ENCODE measurements at regions not wholly inside any gene's neighbourhood (a gene's known extent, or its start where the extent isn't known, plus 50 kb on each side); places are given as distances from the start of the nearest gene placed in this dataset.

DNA sequence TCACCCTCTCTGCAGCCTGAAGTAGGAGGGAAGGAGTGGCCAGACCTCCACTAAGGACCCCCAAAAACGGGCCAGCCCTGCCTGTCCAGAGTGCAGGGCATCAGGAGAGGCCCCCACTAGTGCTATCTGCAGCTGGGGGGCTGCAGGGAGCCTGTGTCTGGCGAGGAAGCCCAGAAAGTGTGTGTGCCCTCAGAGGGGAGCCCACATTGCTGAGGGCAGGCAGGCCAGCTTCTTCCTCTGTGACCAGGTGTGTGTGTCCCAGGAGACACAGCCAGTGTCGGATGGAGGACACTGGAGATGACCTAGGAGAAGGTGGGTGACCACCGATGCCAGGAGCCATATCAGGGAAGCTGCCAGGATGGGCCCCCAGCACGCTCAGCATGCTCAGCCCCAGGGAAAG, 218.7 kb downstream of the IRX2 start:
- ChIA-PET CTCF (no interaction called here), POLR2A (no interaction called here)
- TF ChIP-seq, protein P1, sequence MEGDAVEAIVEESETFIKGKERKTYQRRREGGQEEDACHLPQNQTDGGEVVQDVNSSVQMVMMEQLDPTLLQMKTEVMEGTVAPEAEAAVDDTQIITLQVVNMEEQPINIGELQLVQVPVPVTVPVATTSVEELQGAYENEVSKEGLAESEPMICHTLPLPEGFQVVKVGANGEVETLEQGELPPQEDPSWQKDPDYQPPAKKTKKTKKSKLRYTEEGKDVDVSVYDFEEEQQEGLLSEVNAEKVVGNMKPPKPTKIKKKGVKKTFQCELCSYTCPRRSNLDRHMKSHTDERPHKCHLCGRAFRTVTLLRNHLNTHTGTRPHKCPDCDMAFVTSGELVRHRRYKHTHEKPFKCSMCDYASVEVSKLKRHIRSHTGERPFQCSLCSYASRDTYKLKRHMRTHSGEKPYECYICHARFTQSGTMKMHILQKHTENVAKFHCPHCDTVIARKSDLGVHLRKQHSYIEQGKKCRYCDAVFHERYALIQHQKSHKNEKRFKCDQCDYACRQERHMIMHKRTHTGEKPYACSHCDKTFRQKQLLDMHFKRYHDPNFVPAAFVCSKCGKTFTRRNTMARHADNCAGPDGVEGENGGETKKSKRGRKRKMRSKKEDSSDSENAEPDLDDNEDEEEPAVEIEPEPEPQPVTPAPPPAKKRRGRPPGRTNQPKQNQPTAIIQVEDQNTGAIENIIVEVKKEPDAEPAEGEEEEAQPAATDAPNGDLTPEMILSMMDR (IDR thresholded peaks at IDR 0.05; ENCODE audit: low read depth, low read length), result no peak
- Histone ChIP-seq H3K27me3 (ENCODE audit: control insufficient read depth, insufficient read depth, low read length) (no peaks in the 10 kb centered on the region), H3K4me3 (ENCODE audit: low read depth, low read length) (no peak overlapping the region), H3K27ac (ENCODE audit: low read depth, low read length) (no peak overlapping the region), H3K9me3 (ENCODE audit: control insufficient read depth, insufficient read depth, low read length) (peaks cover 65% of the 10 kb centered on the region)
- DNase-seq (ENCODE audit: low read depth, low spot score), result no peak

DNA sequence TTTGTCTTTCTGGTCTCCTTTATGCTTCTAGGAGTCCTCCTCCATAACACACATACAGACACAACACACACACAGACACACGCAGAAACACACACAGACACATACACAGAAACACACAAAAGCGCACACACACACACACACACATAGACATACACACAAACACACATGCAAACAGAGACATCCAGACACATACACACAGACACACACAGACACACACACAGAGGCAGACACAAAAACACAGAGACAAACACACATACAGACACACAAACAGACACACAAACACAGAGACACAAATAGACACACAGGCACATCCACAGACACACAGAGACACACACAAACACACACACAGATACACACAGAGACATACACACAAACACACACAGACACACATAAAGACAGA, 220.2 kb downstream of the IRX2 start:
- POLR2A ChIA-PET, result no interaction called here
- TF ChIP-seq, protein P1 (IDR thresholded peaks at IDR 0.05; ENCODE audit: low read depth, low read length), result no peak
- no peak for DNase-seq (ENCODE audit: low read depth, low spot score)
- no peak overlapping the region for H3K4me3 ChIP-seq (ENCODE audit: low read depth, low read length)
- CTCF ChIA-PET, result no interaction called here
- H3K27ac ChIP-seq (ENCODE audit: low read depth, low read length), result no peak overlapping the region
- H3K27me3 ChIP-seq (ENCODE audit: control insufficient read depth, insufficient read depth, low read length), result no peaks in the 10 kb centered on the region
- H3K9me3 ChIP-seq (ENCODE audit: control insufficient read depth, insufficient read depth, low read length), result peaks cover 55% of the 10 kb centered on the region

DNA sequence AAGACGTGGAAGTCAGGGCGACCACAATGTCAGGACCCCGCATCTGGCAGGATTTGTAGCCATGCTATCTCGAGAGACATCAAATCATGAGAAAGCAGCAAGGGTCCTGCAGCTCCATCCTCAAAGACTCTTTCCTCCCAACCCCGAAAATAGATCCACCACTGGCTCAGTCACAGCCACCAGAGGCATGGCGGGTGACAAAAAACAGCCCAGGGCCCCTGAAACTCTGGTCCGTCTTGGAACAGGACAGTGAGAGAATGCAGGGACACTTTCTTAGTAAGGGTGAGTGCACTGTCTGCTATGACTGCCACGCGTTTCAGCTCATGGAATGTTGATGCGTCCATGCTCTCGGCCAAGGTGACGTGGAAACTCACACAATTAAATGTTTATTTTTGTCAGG, 220.9 kb downstream of the IRX2 start:
- POLR2A ChIA-PET, result no interaction called here
- CTCF ChIA-PET, result no interaction called here
- Histone ChIP-seq H3K4me3 (ENCODE audit: low read depth, low read length) (no peak overlapping the region), H3K9me3 (ENCODE audit: control insufficient read depth, insufficient read depth, low read length) (peaks cover 54% of the 10 kb centered on the region), H3K27me3 (ENCODE audit: control insufficient read depth, insufficient read depth, low read length) (no peaks in the 10 kb centered on the region), H3K27ac (ENCODE audit: low read depth, low read length) (no peak overlapping the region)
- TF ChIP-seq, protein P1 (IDR thresholded peaks at IDR 0.05; ENCODE audit: low read depth, low read length), result no peak
- DNase-seq (ENCODE audit: low read depth, low spot score), result no peak

DNA sequence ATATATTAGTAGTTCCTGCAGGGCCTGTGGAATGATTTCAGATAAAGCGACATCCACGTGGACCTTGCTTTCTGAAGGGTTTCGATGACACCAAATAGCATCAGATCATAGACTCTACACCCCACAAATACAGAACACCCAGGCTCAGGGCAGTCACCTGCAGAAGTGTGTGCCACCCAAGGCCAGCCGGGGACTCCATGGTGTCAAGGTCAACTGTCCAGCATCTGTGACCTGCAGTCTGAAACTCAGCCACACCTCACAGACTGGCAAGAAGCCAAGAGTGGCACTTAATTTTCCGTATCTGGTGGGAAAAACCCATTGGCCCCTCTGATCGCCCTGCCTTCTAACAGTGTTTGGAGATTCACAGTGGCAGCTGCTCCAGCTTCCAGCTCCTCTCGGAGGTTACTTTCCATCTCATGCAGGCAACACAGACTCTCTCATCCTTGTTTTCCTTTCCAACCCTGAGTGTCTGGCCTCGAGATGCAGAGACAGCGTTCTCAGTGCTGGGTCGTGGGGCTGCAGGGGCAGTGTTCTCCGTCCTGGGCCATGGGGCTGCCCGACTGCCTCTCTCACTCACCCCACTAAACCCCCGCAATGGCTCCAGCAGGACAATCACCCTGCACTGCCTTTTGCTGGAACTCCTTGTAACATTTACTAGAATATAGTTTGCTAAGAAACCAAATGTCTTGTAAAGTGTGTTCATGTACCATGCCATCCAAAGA, 221.9 kb downstream of the IRX2 start:
- ChIA-PET POLR2A (no interaction called here), CTCF (no interaction called here)
- Histone ChIP-seq H3K4me3 (ENCODE audit: low read depth, low read length) (no peak overlapping the region), H3K9me3 (ENCODE audit: control insufficient read depth, insufficient read depth, low read length) (peaks cover 58% of the 10 kb centered on the region), H3K27ac (ENCODE audit: low read depth, low read length) (no peak overlapping the region), H3K27me3 (ENCODE audit: control insufficient read depth, insufficient read depth, low read length) (no peaks in the 10 kb centered on the region)
- no peak for DNase-seq (ENCODE audit: low read depth, low spot score)
- TF ChIP-seq, protein P1 (IDR thresholded peaks at IDR 0.05; ENCODE audit: low read depth, low read length), result no peak

GRCh38 chr5:2525351-2525750, 226.1 kb downstream of the IRX2 start:
- H3K27me3 ChIP-seq (ENCODE audit: control insufficient read depth, insufficient read depth, low read length), result no peaks in the 10 kb centered on the region
- TF ChIP-seq, protein P1 (IDR thresholded peaks at IDR 0.05; ENCODE audit: low read depth, low read length), result no peak
- POLR2A ChIA-PET, result no interaction called here
- no peak overlapping the region for H3K27ac ChIP-seq (ENCODE audit: low read depth, low read length)
- H3K4me3 ChIP-seq (ENCODE audit: low read depth, low read length), result no peak overlapping the region
- peaks cover 62% of the 10 kb centered on the region for H3K9me3 ChIP-seq (ENCODE audit: control insufficient read depth, insufficient read depth, low read length)
- CTCF ChIA-PET, result no interaction called here
- no peak for DNase-seq (ENCODE audit: low read depth, low spot score)
